Parathyroid adenoma (tissue), 2 donors: ENCODE measurements at regions not wholly inside any gene's neighbourhood (a gene's known extent, or its start where the extent isn't known, plus 50 kb on each side); places are given as distances from the start of the nearest gene placed in this dataset.

Source experiments
- H2AFZ ChIP-seq: fragments of 300-600 bp; sonication (generic); one replicate; pipeline ENCODE4 v1.7.0; 2017; ENCODE audit warnings: antibody characterized with exemption, mild to moderate bottlenecking
- H3K27ac ChIP-seq: fragments of 300-600 bp; sonication (generic); one replicate; pipeline ENCODE4 v1.7.0; 2017
- H3K27me3 ChIP-seq: fragments of 300-600 bp; sonication (generic); one replicate; pipeline ENCODE4 v1.7.0; 2017; ENCODE audit warnings: low read length; ENCODE audit not compliant: control insufficient read depth, insufficient read depth
- H3K36me3 ChIP-seq: fragments of 300-600 bp; sonication (generic); one replicate; pipeline ENCODE4 v1.7.0; 2017; ENCODE audit warnings: low read length; ENCODE audit not compliant: control insufficient read depth, insufficient read depth
- H3K4me1 ChIP-seq: fragments of 300-600 bp; sonication (generic); one replicate; pipeline ENCODE4 v1.7.0; 2017; ENCODE audit warnings: control low read depth
- H3K4me2 ChIP-seq: fragments of 300-600 bp; sonication (generic); one replicate; pipeline ENCODE4 v1.7.0; 2017; ENCODE audit warnings: low read length
- H3K4me3 ChIP-seq: fragments of 300-600 bp; sonication (generic); one replicate; pipeline ENCODE4 v1.7.0; 2017; ENCODE audit warnings: low read depth, low read length
- H3K79me2 ChIP-seq: fragments of 300-600 bp; sonication (generic); one replicate; pipeline ENCODE4 v1.7.0; 2017; ENCODE audit warnings: control low read depth
- H3K9ac ChIP-seq: fragments of 300-600 bp; sonication (generic); one replicate; pipeline ENCODE4 v1.7.0; 2017; ENCODE audit warnings: mild to moderate bottlenecking
- H3K9me3 ChIP-seq: fragments of 300-600 bp; sonication (generic); one replicate; pipeline ENCODE4 v1.7.0; 2017; ENCODE audit warnings: low read length; ENCODE audit not compliant: control insufficient read depth
- TF ChIP-seq, protein P1 (sequence below): fragments of 300-600 bp; sonication (generic); IDR thresholded peaks from one replicate; pipeline ENCODE4 v1.7.0; 2017; ENCODE audit warnings: antibody characterized with exemption, mild to moderate bottlenecking
- donor health status: primary hyperparathyroidism.

DNA sequence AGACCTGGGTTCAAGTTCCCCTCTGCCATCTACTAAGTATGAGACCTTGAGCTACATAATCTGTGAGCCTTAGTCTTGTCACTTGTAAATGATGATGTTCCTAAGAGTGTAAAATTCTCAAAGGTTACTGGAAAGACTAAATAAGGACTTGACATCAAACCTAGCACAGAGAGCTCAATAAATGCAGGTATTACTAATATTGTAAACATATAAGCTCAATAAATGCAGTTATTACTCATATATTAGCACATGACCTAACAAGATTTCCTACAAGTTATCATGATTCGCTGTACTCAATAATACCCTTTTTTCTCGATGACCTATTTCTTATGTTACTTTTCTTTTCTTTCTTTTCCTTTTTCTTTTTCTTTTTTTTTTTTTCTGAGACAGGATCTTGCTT lies 174.9 kb downstream of the ZNF281 start:
- Histone ChIP-seq H3K4me2 (no peak overlapping the region), H3K79me2 (no peaks in the 10 kb centered on the region), H3K27ac (no peak overlapping the region), H3K4me3 (no peak overlapping the region), H2AFZ (no peak overlapping the region), H3K4me1 (no peaks in the 10 kb centered on the region), H3K9ac (no peak overlapping the region), H3K27me3 (no peaks in the 10 kb centered on the region), H3K9me3 (no peaks in the 10 kb centered on the region), H3K36me3 (no peaks in the 10 kb centered on the region)
- TF ChIP-seq, protein P1, sequence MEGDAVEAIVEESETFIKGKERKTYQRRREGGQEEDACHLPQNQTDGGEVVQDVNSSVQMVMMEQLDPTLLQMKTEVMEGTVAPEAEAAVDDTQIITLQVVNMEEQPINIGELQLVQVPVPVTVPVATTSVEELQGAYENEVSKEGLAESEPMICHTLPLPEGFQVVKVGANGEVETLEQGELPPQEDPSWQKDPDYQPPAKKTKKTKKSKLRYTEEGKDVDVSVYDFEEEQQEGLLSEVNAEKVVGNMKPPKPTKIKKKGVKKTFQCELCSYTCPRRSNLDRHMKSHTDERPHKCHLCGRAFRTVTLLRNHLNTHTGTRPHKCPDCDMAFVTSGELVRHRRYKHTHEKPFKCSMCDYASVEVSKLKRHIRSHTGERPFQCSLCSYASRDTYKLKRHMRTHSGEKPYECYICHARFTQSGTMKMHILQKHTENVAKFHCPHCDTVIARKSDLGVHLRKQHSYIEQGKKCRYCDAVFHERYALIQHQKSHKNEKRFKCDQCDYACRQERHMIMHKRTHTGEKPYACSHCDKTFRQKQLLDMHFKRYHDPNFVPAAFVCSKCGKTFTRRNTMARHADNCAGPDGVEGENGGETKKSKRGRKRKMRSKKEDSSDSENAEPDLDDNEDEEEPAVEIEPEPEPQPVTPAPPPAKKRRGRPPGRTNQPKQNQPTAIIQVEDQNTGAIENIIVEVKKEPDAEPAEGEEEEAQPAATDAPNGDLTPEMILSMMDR = no peak

DNA sequence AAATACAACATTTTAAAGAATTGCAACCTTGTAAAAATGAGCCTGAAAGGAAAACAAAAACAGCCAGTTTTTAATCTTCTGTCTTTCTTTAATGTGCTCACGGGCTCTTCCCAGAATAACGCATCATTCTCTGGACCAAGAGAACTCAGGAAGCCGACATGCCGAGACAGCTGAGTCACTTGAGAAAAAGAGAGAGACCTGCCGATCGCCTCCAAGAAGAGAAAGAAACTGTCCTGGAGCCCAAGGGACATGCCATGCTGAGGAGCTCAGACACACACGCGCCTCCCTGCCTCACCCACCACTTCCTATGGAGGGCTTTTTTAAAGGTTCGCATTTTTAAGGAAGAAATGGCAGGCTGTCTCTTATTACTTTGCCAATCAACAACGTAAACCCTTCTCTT lies 176.4 kb downstream of the ZNF281 start:
- no peak overlapping the region for H3K4me2 ChIP-seq
- H3K79me2 ChIP-seq = no peaks in the 10 kb centered on the region
- H3K9ac ChIP-seq = no peak overlapping the region
- H3K27ac ChIP-seq = no peak overlapping the region
- H3K9me3 ChIP-seq = no peaks in the 10 kb centered on the region
- no peak overlapping the region for H3K4me3 ChIP-seq
- H2AFZ ChIP-seq = no peak overlapping the region
- TF ChIP-seq, protein P1 = no peak
- H3K4me1 ChIP-seq = no peaks in the 10 kb centered on the region
- no peaks in the 10 kb centered on the region for H3K27me3 ChIP-seq
- H3K36me3 ChIP-seq = no peaks in the 10 kb centered on the region

DNA sequence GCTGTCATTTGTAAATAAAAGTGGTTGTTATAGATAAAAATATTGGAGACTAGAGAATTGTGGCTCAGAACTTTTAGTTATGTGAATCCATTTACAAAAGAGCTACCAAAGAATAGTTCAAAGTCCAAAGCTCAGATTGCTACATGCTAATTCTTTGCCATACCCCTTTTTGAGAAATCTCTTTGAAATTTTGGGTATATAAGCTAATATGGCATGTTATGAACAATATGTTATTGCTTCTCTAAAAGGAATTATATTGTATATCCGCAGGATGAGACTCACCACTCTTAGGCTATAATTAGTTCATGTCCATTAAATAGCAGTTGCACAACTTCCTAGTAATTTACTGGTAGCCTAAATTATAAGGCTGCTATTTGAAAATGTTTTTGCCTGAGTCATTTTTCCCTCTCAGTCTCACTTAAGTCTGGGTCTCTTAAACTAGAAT lies 178.0 kb downstream of the ZNF281 start:
- Histone ChIP-seq H3K9ac (no peak overlapping the region), H3K9me3 (no peaks in the 10 kb centered on the region), H3K27me3 (no peaks in the 10 kb centered on the region), H3K4me3 (no peak overlapping the region), H3K4me1 (no peaks in the 10 kb centered on the region), H3K36me3 (no peaks in the 10 kb centered on the region), H3K79me2 (no peaks in the 10 kb centered on the region), H3K27ac (no peak overlapping the region), H3K4me2 (no peak overlapping the region), H2AFZ (no peak overlapping the region)
- TF ChIP-seq, protein P1 = no peak

DNA sequence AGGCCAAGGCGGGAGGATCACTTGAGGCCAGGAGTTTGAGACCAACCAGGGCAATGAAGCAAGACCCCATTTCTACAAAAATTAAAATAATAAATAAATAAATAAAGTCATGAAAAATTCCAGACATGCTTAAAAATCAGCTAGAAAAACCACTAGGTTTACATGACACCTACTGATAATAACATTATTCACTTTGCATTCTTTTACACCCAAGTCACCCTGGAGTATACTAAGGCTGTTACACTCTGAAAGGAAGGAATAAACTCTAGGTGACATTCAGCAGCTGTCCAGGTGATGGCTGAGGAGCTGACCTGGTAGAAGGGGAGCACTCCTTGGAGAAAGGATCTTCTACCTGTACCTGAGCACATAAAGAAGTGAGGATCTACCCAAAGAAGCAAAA lies 179.2 kb downstream of the ZNF281 start:
- H3K4me1 ChIP-seq = no peaks in the 10 kb centered on the region
- H3K4me2 ChIP-seq = no peak overlapping the region
- no peaks in the 10 kb centered on the region for H3K9me3 ChIP-seq
- H3K79me2 ChIP-seq = no peaks in the 10 kb centered on the region
- H3K36me3 ChIP-seq = no peaks in the 10 kb centered on the region
- H3K27ac ChIP-seq = no peak overlapping the region
- TF ChIP-seq, protein P1 = no peak
- H2AFZ ChIP-seq = no peak overlapping the region
- H3K4me3 ChIP-seq = no peak overlapping the region
- no peaks in the 10 kb centered on the region for H3K27me3 ChIP-seq
- H3K9ac ChIP-seq = no peak overlapping the region

DNA sequence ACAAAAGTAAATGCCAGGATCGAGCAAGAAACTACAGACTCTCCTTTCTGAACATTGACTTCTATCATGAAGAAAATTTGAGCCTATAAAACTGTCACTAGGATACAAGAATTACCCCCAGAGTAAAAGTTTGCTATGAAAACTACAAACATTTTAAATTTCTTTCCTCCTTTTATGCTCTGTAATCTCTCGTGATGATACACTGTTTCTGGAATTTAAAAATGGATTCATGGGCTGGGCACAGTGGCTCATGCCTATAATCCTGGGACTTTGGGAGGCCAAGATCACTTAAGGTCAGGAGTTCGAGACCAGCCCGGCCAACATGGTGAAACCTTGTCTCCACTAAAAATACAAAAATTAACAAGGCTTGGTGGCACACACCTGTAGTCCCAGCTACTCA lies 181.3 kb downstream of the ZNF281 start:
- no peaks in the 10 kb centered on the region for H3K36me3 ChIP-seq
- H2AFZ ChIP-seq = no peak overlapping the region
- no peak overlapping the region for H3K27ac ChIP-seq

More for the DNA sequence above, 181.3 kb downstream of the ZNF281 start:
- Histone ChIP-seq H3K9me3 (no peaks in the 10 kb centered on the region), H3K4me2 (no peak overlapping the region), H3K4me3 (no peak overlapping the region), H3K79me2 (no peaks in the 10 kb centered on the region), H3K27me3 (no peaks in the 10 kb centered on the region), H3K4me1 (no peaks in the 10 kb centered on the region), H3K9ac (no peak overlapping the region)
- TF ChIP-seq, protein P1 = no peak
